Liver (tissue), 8 donors: ENCODE measurements at regions not wholly inside any gene's neighbourhood (a gene's known extent, or its start where the extent isn't known, plus 50 kb on each side); places are given as distances from the start of the nearest gene placed in this dataset.

Experiments used
- DNase-seq: peaks from one replicate; pipeline ENCODE4 v3.0.0-alpha.2; 2017; ENCODE audit warnings: low spot score
- H3K27ac ChIP-seq, 2 donors: one replicate each; pipeline ENCODE4 v1.7.0; 2013; ENCODE audit warnings: inconsistent platforms in 2 of 2, low read length in 2 of 2, control low read depth in 1 of 2, low read depth in 1 of 2, mild to moderate bottlenecking in 1 of 2
- H3K27me3 ChIP-seq, 4 donors: one replicate each; pipeline versions ENCODE4 v1.6.1 to v1.7.0; 2013; ENCODE audit warnings: low read length in 3 of 4, inconsistent platforms in 1 of 4, mild to moderate bottlenecking in 1 of 4, moderate library complexity in 1 of 4; ENCODE audit not compliant: control insufficient read depth in 4 of 4, insufficient read depth in 4 of 4
- H3K36me3 ChIP-seq, 4 donors: one replicate each; pipeline versions ENCODE4 v1.6.1 to v1.7.0; 2013; ENCODE audit warnings: low read length in 3 of 4, mild to moderate bottlenecking in 3 of 4, low read depth in 1 of 4, moderate library complexity in 1 of 4; ENCODE audit not compliant: control insufficient read depth in 4 of 4, insufficient read depth in 3 of 4
- H3K4me1 ChIP-seq, 4 donors: one replicate each; pipeline versions ENCODE4 v1.6.1 to v1.7.0; 2013; ENCODE audit warnings: low read length in 3 of 4, mild to moderate bottlenecking in 3 of 4, moderate library complexity in 1 of 4; ENCODE audit not compliant: control insufficient read depth in 4 of 4, insufficient read depth in 4 of 4
- H3K4me3 ChIP-seq, 3 donors: one replicate each; pipeline versions ENCODE4 v1.6.1 to v1.7.0; 2013; ENCODE audit warnings: low read length in 3 of 3, control low read depth in 1 of 3, low read depth in 1 of 3, mild to moderate bottlenecking in 1 of 3
- H3K9ac ChIP-seq, 2 donors: one replicate each; pipeline ENCODE4 v1.7.0; 2013; ENCODE audit warnings: low read length in 2 of 2, mild to moderate bottlenecking in 2 of 2, moderate library complexity in 2 of 2, control low read depth in 1 of 2, low read depth in 1 of 2
- H3K9me3 ChIP-seq, 4 donors: one replicate each; pipeline versions ENCODE4 v1.6.1 to v1.7.0; 2013; ENCODE audit warnings: low read length in 3 of 4; ENCODE audit not compliant: control insufficient read depth in 4 of 4
- HNF4A ChIP-seq, 2 donors: conservative IDR thresholded peaks; 2 replicates each; pipeline ENCODE4 v1.6.1; 2016; ENCODE audit warnings: antibody characterized with exemption in 2 of 2, mild to moderate bottlenecking in 2 of 2
- RAD21 ChIP-seq, 2 donors: IDR thresholded peaks; 2 replicates each; pipeline ENCODE4 v1.6.1; 2016; ENCODE audit warnings: antibody characterized with exemption in 2 of 2, mild to moderate bottlenecking in 2 of 2
- RXRA ChIP-seq, 2 donors: IDR thresholded peaks; 2 replicates each; pipeline ENCODE4 v1.6.1; 2017 to 2018; ENCODE audit warnings: antibody characterized with exemption in 2 of 2, mild to moderate bottlenecking in 1 of 2
- WGBS: extraction: QIAGEN DNeasy Blood & Tissue Kit; methylation state at CpG from one replicate; pipeline ENCODE4 v1.1.7; 2013; 5-methylcytosine and 5-hydroxymethylcytosine counted together
- TF ChIP-seq, protein P1 (sequence below): fragments of 150-350 bp; IDR thresholded peaks from 2 replicates; pipeline ENCODE4 v1.5.1; 2017; ENCODE audit warnings: improper control_type of control experiment, low read depth, low read length; ENCODE audit not compliant: missing input control
- TF ChIP-seq, protein P2 (sequence below): IDR thresholded peaks from 2 replicates; pipeline ENCODE4 v1.6.1; 2016; ENCODE audit warnings: antibody characterized with exemption
- donor health status: healthy.
- donor health status: healthy.
- donor health status: healthy.
- donor health status: healthy.
- donor health status: healthy.

DNA sequence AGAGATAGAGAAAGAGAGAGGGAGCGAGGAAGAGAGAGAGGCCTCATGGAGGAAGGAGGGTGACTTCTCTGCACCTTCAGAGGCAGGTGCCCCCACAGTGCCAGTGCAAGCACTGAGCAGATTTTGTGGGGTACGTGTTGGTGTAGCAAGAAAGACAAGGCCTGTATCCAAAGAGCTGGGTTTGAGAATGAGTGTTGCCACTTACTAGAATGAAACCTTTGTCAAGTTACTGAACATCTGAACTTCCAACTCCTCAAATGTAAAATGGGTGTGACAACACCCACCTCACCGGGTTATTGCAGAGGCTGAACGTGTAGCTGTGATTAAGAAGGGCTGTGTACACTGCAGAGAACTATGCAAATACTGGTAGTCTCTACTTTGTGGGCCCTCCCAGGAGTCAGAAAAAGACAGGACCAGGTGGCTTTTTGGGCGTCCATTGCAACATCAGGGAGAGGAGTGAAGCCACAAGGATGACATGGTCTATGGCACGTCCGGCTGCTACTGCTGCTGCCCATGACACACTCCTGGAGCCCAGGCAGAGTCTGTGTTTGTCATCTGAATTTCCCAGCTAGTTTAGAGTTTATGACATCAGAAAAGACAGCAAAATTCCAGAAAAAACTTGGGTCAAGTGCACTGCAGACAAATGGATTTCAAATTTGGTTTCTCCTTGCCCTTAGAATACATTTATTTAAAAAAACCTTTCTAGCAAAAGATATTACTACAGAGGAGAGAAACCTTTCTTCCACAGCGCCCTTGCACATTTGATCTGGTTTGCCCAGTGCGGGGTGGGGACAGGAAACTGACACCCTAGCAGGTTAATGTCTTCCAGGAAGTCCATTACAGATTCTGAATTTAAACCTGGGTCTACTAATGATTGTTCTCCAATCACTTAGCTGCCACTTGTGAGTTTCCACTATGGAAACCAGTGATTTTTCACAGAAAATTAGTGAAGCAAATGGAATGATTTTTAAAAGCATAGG, 54.0 kb upstream of the ATP12A start:
- TF ChIP-seq, protein P1, sequence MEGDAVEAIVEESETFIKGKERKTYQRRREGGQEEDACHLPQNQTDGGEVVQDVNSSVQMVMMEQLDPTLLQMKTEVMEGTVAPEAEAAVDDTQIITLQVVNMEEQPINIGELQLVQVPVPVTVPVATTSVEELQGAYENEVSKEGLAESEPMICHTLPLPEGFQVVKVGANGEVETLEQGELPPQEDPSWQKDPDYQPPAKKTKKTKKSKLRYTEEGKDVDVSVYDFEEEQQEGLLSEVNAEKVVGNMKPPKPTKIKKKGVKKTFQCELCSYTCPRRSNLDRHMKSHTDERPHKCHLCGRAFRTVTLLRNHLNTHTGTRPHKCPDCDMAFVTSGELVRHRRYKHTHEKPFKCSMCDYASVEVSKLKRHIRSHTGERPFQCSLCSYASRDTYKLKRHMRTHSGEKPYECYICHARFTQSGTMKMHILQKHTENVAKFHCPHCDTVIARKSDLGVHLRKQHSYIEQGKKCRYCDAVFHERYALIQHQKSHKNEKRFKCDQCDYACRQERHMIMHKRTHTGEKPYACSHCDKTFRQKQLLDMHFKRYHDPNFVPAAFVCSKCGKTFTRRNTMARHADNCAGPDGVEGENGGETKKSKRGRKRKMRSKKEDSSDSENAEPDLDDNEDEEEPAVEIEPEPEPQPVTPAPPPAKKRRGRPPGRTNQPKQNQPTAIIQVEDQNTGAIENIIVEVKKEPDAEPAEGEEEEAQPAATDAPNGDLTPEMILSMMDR: no peak
- TF ChIP-seq, protein P2, sequence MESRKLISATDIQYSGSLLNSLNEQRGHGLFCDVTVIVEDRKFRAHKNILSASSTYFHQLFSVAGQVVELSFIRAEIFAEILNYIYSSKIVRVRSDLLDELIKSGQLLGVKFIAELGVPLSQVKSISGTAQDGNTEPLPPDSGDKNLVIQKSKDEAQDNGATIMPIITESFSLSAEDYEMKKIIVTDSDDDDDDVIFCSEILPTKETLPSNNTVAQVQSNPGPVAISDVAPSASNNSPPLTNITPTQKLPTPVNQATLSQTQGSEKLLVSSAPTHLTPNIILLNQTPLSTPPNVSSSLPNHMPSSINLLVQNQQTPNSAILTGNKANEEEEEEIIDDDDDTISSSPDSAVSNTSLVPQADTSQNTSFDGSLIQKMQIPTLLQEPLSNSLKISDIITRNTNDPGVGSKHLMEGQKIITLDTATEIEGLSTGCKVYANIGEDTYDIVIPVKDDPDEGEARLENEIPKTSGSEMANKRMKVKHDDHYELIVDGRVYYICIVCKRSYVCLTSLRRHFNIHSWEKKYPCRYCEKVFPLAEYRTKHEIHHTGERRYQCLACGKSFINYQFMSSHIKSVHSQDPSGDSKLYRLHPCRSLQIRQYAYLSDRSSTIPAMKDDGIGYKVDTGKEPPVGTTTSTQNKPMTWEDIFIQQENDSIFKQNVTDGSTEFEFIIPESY: no peak
- Histone ChIP-seq H3K9ac (no peak overlapping the region), H3K4me1 (no peaks in the 10 kb centered on the region), H3K36me3 (no peaks in the 10 kb centered on the region), H3K27ac (no peak overlapping the region), H3K9me3 (no peaks in the 10 kb centered on the region), H3K4me3 (no peak overlapping the region), H3K27me3 (no peaks in the 10 kb centered on the region)
- WGBS: 78% methylated on average over 9 of the region's 9 CpGs
- DNase-seq: no peak

DNA sequence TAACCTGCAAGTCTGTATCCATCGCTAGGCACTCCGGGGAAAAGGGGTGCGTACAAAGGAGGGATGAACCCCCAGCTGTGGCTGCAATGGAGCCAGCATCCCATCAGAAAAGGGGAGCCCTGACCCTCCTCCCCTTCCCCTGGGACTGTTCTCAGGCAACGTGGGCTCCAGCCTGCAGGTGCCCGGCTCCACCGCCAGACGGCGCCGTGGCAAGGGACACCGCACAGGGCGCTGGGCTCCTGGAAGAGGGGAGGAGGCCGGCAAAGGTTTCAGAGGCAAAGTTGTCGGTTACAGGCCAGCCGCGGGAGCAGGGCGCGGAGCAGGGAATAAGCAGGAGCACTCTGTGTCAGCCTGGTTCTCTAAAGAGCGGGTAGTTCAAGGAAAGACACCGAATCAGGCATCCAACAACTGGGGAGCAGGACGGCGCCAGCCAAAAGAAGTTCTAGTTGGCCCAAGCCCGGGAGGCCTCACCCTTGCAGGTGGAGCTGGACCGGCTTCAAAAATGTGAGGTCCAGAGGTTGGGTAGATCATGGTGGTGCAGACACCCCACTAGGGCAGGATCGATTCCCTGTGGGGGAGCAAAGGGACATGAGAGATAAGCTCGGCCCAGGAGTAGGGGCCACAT, 53.0 kb upstream of the ATP12A start:
- no peaks in the 10 kb centered on the region for H3K27me3 ChIP-seq
- DNase-seq: peak; percentile 41
- no peaks in the 10 kb centered on the region for H3K4me1 ChIP-seq
- no peaks in the 10 kb centered on the region for H3K36me3 ChIP-seq
- H3K27ac ChIP-seq: no peak overlapping the region
- H3K9ac ChIP-seq: no peak overlapping the region
- no peak overlapping the region for H3K4me3 ChIP-seq
- no peaks in the 10 kb centered on the region for H3K9me3 ChIP-seq
- WGBS: 54% methylated on average over 25 of the region's 25 CpGs
- TF ChIP-seq RAD21 (IDR thresholded peaks at IDR 0.05) (peak in 1 of 2 donors; percentile 66), HNF4A (conservative IDR thresholded peaks at IDR 0.05) (no peak), RXRA (IDR thresholded peaks at IDR 0.05) (no peak)
- TF ChIP-seq, protein P1: peak; percentile 34
- TF ChIP-seq, protein P2: no peak
